ENCODE measurements at regions not wholly inside any gene's neighbourhood (a gene's known extent, or its start where the extent isn't known, plus 50 kb on each side); places are given as distances from the start of the nearest gene placed in this dataset.

- TF ChIP-seq CTCF (IDR thresholded peaks at IDR 0.05; ENCODE audit: insufficient read depth, low read depth, low read length) (no peak), EZH2 (IDR thresholded peaks at IDR 0.05; ENCODE audit: insufficient read depth, low read length) (no peak)
These were observed 256.6 kb upstream of the ITGA1 start for GRCh38 chr5:52531105-52531504.
